ENCODE measurements at regions not wholly inside any gene's neighbourhood (a gene's known extent, or its start where the extent isn't known, plus 50 kb on each side); places are given as distances from the start of the nearest gene placed in this dataset.

- H3K4me3 ChIP-seq (ENCODE audit: low read depth, low read length), result no peak overlapping the region
- TF ChIP-seq CTCF (IDR thresholded peaks at IDR 0.05; ENCODE audit: low read depth, low read length), result no peak
- peak; percentile 66 for DNase-seq (ENCODE audit: low read depth, low spot score)
- in situ Hi-C loops (cut with HindIII; ENCODE audit: low sequenced_read_pairs), result no loop called here
Observed at GRCh38 chr21:35265170-35265877, 216.2 kb upstream of the RUNX1 start.

GRCh38 chr21:35259457-35259856 is 210.4 kb upstream of the RUNX1 start:
- in situ Hi-C loops (cut with HindIII; ENCODE audit: low sequenced_read_pairs), result no loop called here
- DNase-seq (ENCODE audit: low read depth, low spot score), result no peak
- H3K4me3 ChIP-seq (ENCODE audit: low read depth, low read length), result no peak overlapping the region
- TF ChIP-seq CTCF (IDR thresholded peaks at IDR 0.05; ENCODE audit: low read depth, low read length), result no peak

GRCh38 chr21:35258521-35258920 is 209.4 kb upstream of the RUNX1 start:
- in situ Hi-C loops (cut with HindIII; ENCODE audit: low sequenced_read_pairs), result no loop called here
- TF ChIP-seq CTCF (IDR thresholded peaks at IDR 0.05; ENCODE audit: low read depth, low read length), result no peak
- H3K4me3 ChIP-seq (ENCODE audit: low read depth, low read length), result no peak overlapping the region
- DNase-seq (ENCODE audit: low read depth, low spot score), result no peak

GRCh38 chr21:35257413-35257812 is 208.3 kb upstream of the RUNX1 start:
- in situ Hi-C loops (cut with HindIII; ENCODE audit: low sequenced_read_pairs), result no loop called here
- peak; percentile 94 for DNase-seq (ENCODE audit: low read depth, low spot score)
- no peak for TF ChIP-seq CTCF (IDR thresholded peaks at IDR 0.05; ENCODE audit: low read depth, low read length)
- H3K4me3 ChIP-seq (ENCODE audit: low read depth, low read length), result no peak overlapping the region

GRCh38 chr21:35256468-35256988 is 207.4 kb upstream of the RUNX1 start:
- no peak for TF ChIP-seq CTCF (IDR thresholded peaks at IDR 0.05; ENCODE audit: low read depth, low read length)
- in situ Hi-C loops (cut with HindIII; ENCODE audit: low sequenced_read_pairs), result no loop called here
- peak overlapping the region; percentile 9 for H3K4me3 ChIP-seq (ENCODE audit: low read depth, low read length)
- peak; percentile 99 for DNase-seq (ENCODE audit: low read depth, low spot score)

- DNase-seq (ENCODE audit: low read depth, low spot score), result no peak
- in situ Hi-C loops (cut with HindIII; ENCODE audit: low sequenced_read_pairs), result no loop called here
- no peak for TF ChIP-seq CTCF (IDR thresholded peaks at IDR 0.05; ENCODE audit: low read depth, low read length)
- no peak overlapping the region for H3K4me3 ChIP-seq (ENCODE audit: low read depth, low read length)
Observed at GRCh38 chr21:35254765-35255138, 205.7 kb upstream of the RUNX1 start.
